ENCODE measurements at regions not wholly inside any gene's neighbourhood (a gene's known extent, or its start where the extent isn't known, plus 50 kb on each side); places are given as distances from the start of the nearest gene placed in this dataset.

GRCh38 chr4:183821076-183821853 is 83.8 kb upstream of the STOX2 start:
- H3K9ac ChIP-seq (ENCODE audit: insufficient read depth, low read depth, low read length): no peak overlapping the region
- intact Hi-C loops (cut with micrococcal nuclease; ENCODE audit: unreplicated experiment) (no loop called here), in situ Hi-C loops (cut with HindIII; ENCODE audit: extremely low pct_ligation_motif_present, low pct_unique_long_range_greater_than_20kb) (no loop called here)
- no peaks in the 10 kb centered on the region for H4K20me1 ChIP-seq (ENCODE audit: insufficient read depth, low read length)
- TF ChIP-seq HINFP (CRISPR knock-in tag; IDR thresholded peaks at IDR 0.05; ENCODE audit: low read depth): no peak
- TF ChIP-seq RAD21 (CRISPR knock-in tag; IDR thresholded peaks at IDR 0.05): no peak
- TF ChIP-seq RFX5 (IDR thresholded peaks at IDR 0.05; ENCODE audit: low read depth, low read length): no peak
- TF ChIP-seq FOXM1 (CRISPR knock-in tag; IDR thresholded peaks at IDR 0.05): no peak
- no peak for TF ChIP-seq NFYC (CRISPR knock-in tag; IDR thresholded peaks at IDR 0.05)
- no peak for TF ChIP-seq ZNF432 (CRISPR knock-in tag; IDR thresholded peaks at IDR 0.05; ENCODE audit: borderline replicate concordance)
- TF ChIP-seq SATB2 (CRISPR knock-in tag; IDR thresholded peaks at IDR 0.05): no peak
- TF ChIP-seq TAF1 (CRISPR knock-in tag; IDR thresholded peaks at IDR 0.05): no peak
- no peak for TF ChIP-seq KLF15 (CRISPR knock-in tag; IDR thresholded peaks at IDR 0.05; ENCODE audit: borderline replicate concordance)
- no peak for TF ChIP-seq ZFP82 (CRISPR knock-in tag; IDR thresholded peaks at IDR 0.05; ENCODE audit: borderline replicate concordance)
- TF ChIP-seq ZNF253 (CRISPR knock-in tag; IDR thresholded peaks at IDR 0.05; ENCODE audit: borderline replicate concordance): no peak
- no peak for TF ChIP-seq ARNT2 (CRISPR knock-in tag; IDR thresholded peaks at IDR 0.05; ENCODE audit: low read depth)
- TF ChIP-seq HNF1B (CRISPR knock-in tag; IDR thresholded peaks at IDR 0.05): no peak
- no peak for TF ChIP-seq ZNF782 (CRISPR knock-in tag; IDR thresholded peaks at IDR 0.05; ENCODE audit: borderline replicate concordance)
- no peak for TF ChIP-seq GATA4 (IDR thresholded peaks at IDR 0.05; ENCODE audit: borderline replicate concordance, low read depth)
- no peak for TF ChIP-seq ZNF784 (CRISPR knock-in tag; IDR thresholded peaks at IDR 0.05; ENCODE audit: borderline replicate concordance)
- 20% methylated on average over 7 of the region's 10 CpGs for WGBS (ENCODE audit: low lambda C conversion rate)
- H3K4me1 ChIP-seq (ENCODE audit: insufficient read depth, low read length): no peaks in the 10 kb centered on the region
- ChIA-PET CTCF (ENCODE audit: low intra/inter-chr PET ratio, low total read pairs) (no interaction called here), POLR2A (no interaction called here)
- DNase-seq (ENCODE audit: low spot score) (no peak), ATAC-seq (no peak), FAIRE-seq (no peak)
- no peak overlapping the region for H2AFZ ChIP-seq (ENCODE audit: low read length)
- no peaks in the 10 kb centered on the region for H3K79me2 ChIP-seq (ENCODE audit: insufficient read depth, low read length)
- H3K9me3 ChIP-seq (ENCODE audit: low read length): no peaks in the 10 kb centered on the region
- H3K4me3 ChIP-seq (replicated peaks in 1 of 3; ENCODE audit: insufficient read depth in 1 of 3, low read depth in 2 of 3, low read length in 3 of 3): no peak overlapping the region
- no TSS peak for BruUV-seq (replicated peaks)
- H3K27ac ChIP-seq (ENCODE audit: extremely low read length, insufficient read depth, low read length): no peak overlapping the region
- H3K27me3 ChIP-seq (ENCODE audit: control insufficient read depth in 1 of 2, insufficient read depth in 2 of 2, low read length in 2 of 2): peaks cover 4 to 6% of the 10 kb centered on the region in 2 experiments; a peak in 3 of 5 replicates
- no peak overlapping the region for H3K4me2 ChIP-seq (ENCODE audit: low read depth, low read length)
- no peaks in the 10 kb centered on the region for H3K36me3 ChIP-seq (replicated peaks in 1 of 2; ENCODE audit: control insufficient read depth in 1 of 2, insufficient read depth in 2 of 2, low read length in 2 of 2)

All from HepG2 (cell line).